HepG2 (cell line): ENCODE measurements at regions not wholly inside any gene's neighbourhood (a gene's known extent, or its start where the extent isn't known, plus 50 kb on each side); places are given as distances from the start of the nearest gene placed in this dataset.

ENCODE experiments used
- ATAC-seq: fragments of 200-7000 bp; cut with Tn5 transposase; 3 replicates; pipeline ENCODE4 v1.9.1; 2020; ENCODE audit warnings: mild to moderate bottlenecking, moderate library complexity
- BruUV-seq: library from RNA; stranded (reverse); fragments of 400-500 nt; replicated peaks from 2 replicates; lab custom pipeline; 2021; lab: Mats Ljungman, UMichigan
- CTCF ChIA-PET: fragments of 300-600 bp; formaldehyde crosslinking; extraction: SDS; loops from one replicate; lab custom pipeline; 2021; ENCODE audit warnings: low total read pairs, inconsistent platforms, low intra/inter-chr PET ratio; lab: Yijun Ruan, JAX
- POLR2A ChIA-PET: fragments of 350-600 bp; sonication (Branson Sonifier 250); formaldehyde crosslinking; loops from one replicate; lab custom pipeline; 2020; ENCODE audit warnings: antibody characterized with exemption, inconsistent platforms; lab: Yijun Ruan, JAX
- DNase-seq: peaks from one replicate; pipeline ENCODE4 v3.0.0-alpha.2; 2015; ENCODE audit warnings: low spot score
- FAIRE-seq: peaks from 3 replicates; lab custom pipeline; 2011; peaks lifted over from hg19 to GRCh38; lab: Jason Lieb, UNC
- H2AFZ ChIP-seq: one replicate; pipeline ENCODE4 v1.6.1; 2011; ENCODE audit warnings: low read length, inconsistent platforms
- H3K27ac ChIP-seq: fragments of 300-600 bp; 3 replicates; pipeline ENCODE4 v1.8.0; 2011; ENCODE audit warnings: mixed run types, mild to moderate bottlenecking, mixed read lengths, low read length, inconsistent platforms; ENCODE audit not compliant: insufficient read depth; ENCODE audit errors: extremely low read length
- H3K27me3 ChIP-seq, 2 experiments: fragments of 200-600 bp in 1 of 2; 2 replicates in 1 of 2; 3 replicates in 1 of 2; pipeline versions ENCODE4 v1.6.0 to v1.8.0; 2011; ENCODE audit warnings: low read length in 2 of 2, mild to moderate bottlenecking in 2 of 2, moderate library complexity in 2 of 2, inconsistent platforms in 1 of 2; ENCODE audit not compliant: insufficient read depth in 2 of 2, control insufficient read depth in 1 of 2
- H3K36me3 ChIP-seq, 2 experiments: fragments of 200-600 bp in 1 of 2; replicated peaks in 1 of 2; 2 replicates in 1 of 2; 3 replicates in 1 of 2; pipeline versions ENCODE4 v1.5.1 to v1.8.0; 2011; ENCODE audit warnings: low read length in 2 of 2, inconsistent platforms in 1 of 2; ENCODE audit not compliant: insufficient read depth in 2 of 2, control insufficient read depth in 1 of 2
- H3K4me1 ChIP-seq: 2 replicates; pipeline ENCODE4 v1.5.1; 2012; ENCODE audit warnings: low read length, inconsistent platforms; ENCODE audit not compliant: insufficient read depth
- H3K4me2 ChIP-seq: 2 replicates; pipeline ENCODE4 v1.6.0; 2011; ENCODE audit warnings: low read depth, low read length, inconsistent platforms
- H3K4me3 ChIP-seq, 3 experiments: fragments of 200-600 bp in 1 of 3; sonication (generic), shearing (Covaris generic) in 1 of 3; replicated peaks in 1 of 3; 2 replicates each; pipeline ENCODE4 v1.5.1; 2011 to 2016; ENCODE audit warnings: low read length in 3 of 3, inconsistent platforms in 2 of 3, low read depth in 2 of 3, mild to moderate bottlenecking in 2 of 3, control low read depth in 1 of 3, mixed read lengths in 1 of 3; ENCODE audit not compliant: insufficient read depth in 1 of 3
- H3K79me2 ChIP-seq: one replicate; pipeline ENCODE4 v1.6.1; 2011; ENCODE audit warnings: low read length, inconsistent platforms; ENCODE audit not compliant: insufficient read depth
- H3K9ac ChIP-seq: 2 replicates; pipeline ENCODE4 v1.6.0; 2011; ENCODE audit warnings: mild to moderate bottlenecking, low read depth, low read length, inconsistent platforms; ENCODE audit not compliant: insufficient read depth
- H3K9me3 ChIP-seq: 2 replicates; pipeline ENCODE4 v1.5.1; 2012; ENCODE audit warnings: mild to moderate bottlenecking, low read length
- H4K20me1 ChIP-seq: 2 replicates; pipeline ENCODE4 v1.6.0; 2011; ENCODE audit warnings: inconsistent platforms, mild to moderate bottlenecking, low read length, moderate library complexity; ENCODE audit not compliant: insufficient read depth
- ARID5B ChIP-seq: IDR thresholded peaks from 2 replicates; pipeline ENCODE4 v1.4.0; 2020; ENCODE audit warnings: mild to moderate bottlenecking, missing genetic modification reagents
- ATF7 ChIP-seq, 2 experiments: fragments of 450-650 bp in 1 of 2; sonication (generic) in 1 of 2; formaldehyde crosslinking in 1 of 2; IDR thresholded peaks; 2 replicates each; pipeline versions ENCODE4 v1.4.0 to v1.6.1; 2016 to 2020; ENCODE audit warnings: antibody characterized with exemption in 1 of 2, mild to moderate bottlenecking in 1 of 2, missing genetic modification reagents in 1 of 2
- CREB1 ChIP-seq, 2 experiments: fragments of 450-650 bp in 1 of 2; IDR thresholded peaks; 2 replicates each; pipeline ENCODE4 v1.6.1; 2016 to 2017; ENCODE audit warnings: control low read depth in 1 of 2, mild to moderate bottlenecking in 1 of 2, missing compliant biosample characterization in 1 of 2, missing genetic modification characterization in 1 of 2
- FOXO4 ChIP-seq: sonication (generic); formaldehyde crosslinking; conservative IDR thresholded peaks from 2 replicates; pipeline ENCODE4 v1.8.1; 2023; ENCODE audit warnings: missing genetic modification reagents
- KLF13 ChIP-seq: sonication (generic); formaldehyde crosslinking; IDR thresholded peaks from 2 replicates; pipeline ENCODE4 v1.4.0; 2020; ENCODE audit warnings: mild to moderate bottlenecking, missing genetic modification reagents
- RFXANK ChIP-seq: IDR thresholded peaks from 2 replicates; pipeline ENCODE4 v1.6.1; 2016
- SNAI1 ChIP-seq: sonication (generic); formaldehyde crosslinking; IDR thresholded peaks from 2 replicates; pipeline ENCODE4 v1.5.0; 2020; ENCODE audit warnings: mild to moderate bottlenecking, missing genetic modification reagents, borderline replicate concordance
- ZBTB8A ChIP-seq: sonication (generic); formaldehyde crosslinking; IDR thresholded peaks from 2 replicates; pipeline ENCODE4 v1.4.0; 2020; ENCODE audit warnings: mild to moderate bottlenecking, low read depth, missing genetic modification reagents, borderline replicate concordance
- WGBS: methylation state at CpG from one replicate; pipeline ENCODE4 v1.1.6; 2017; ENCODE audit warnings: low lambda C conversion rate; 5-methylcytosine and 5-hydroxymethylcytosine counted together
- in situ Hi-C: cut with HindIII; loops from 2 replicates; pipeline ENCODE4 v1.10.0; 2017; ENCODE audit warnings: low pct_unique_long_range_greater_than_20kb; ENCODE audit not compliant: extremely low pct_ligation_motif_present
- intact Hi-C: fragments of 100-400 bp; cut with micrococcal nuclease; formaldehyde crosslinking; loops from one replicate; pipeline ENCODE4 v1.10.0; 2022; ENCODE audit not compliant: unreplicated experiment
- TF ChIP-seq, protein P1 (sequence below): sonication (generic); formaldehyde crosslinking; IDR thresholded peaks from 2 replicates; pipeline ENCODE4 v1.8.0; 2022; ENCODE audit warnings: missing genetic modification reagents, mild to moderate bottlenecking, inconsistent platforms, borderline replicate concordance
- TF ChIP-seq, protein P2 (sequence below): sonication (generic); formaldehyde crosslinking; IDR thresholded peaks from 2 replicates; pipeline ENCODE4 v1.5.1; 2020; ENCODE audit warnings: mild to moderate bottlenecking, moderate library complexity, missing genetic modification reagents

DNA sequence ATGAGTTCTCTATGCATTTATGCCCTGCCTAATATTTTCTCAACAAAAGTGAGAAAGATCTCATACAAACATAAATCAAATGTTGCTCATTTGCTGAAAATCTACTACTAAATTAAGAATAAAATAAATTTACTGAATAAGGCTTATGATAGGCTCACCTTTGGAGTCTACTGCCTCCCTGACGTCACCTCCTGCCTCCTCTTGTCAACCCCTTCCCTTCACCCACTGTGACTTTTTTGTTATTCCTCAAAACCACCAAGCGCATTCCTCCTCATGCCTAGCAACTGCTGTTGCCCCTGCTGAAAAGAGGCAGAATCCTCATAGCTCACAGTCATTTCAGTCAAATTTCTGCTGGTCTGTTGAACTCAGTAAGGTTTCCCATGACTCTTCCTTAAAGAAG, 2422.2 kb downstream of the TP53TG3F start:
- ATAC-seq (no peak), DNase-seq (no peak), FAIRE-seq (no peak)
- WGBS: 29% methylated on average over 2 of the region's 2 CpGs
- CTCF ChIA-PET: no interaction called here
- H3K27me3 ChIP-seq: no peaks in the 10 kb centered on the region
- no peaks in the 10 kb centered on the region for H4K20me1 ChIP-seq
- H3K27ac ChIP-seq: no peak overlapping the region
- H3K4me3 ChIP-seq: no peak overlapping the region
- H3K9ac ChIP-seq: no peak overlapping the region
- no peak overlapping the region for H3K4me2 ChIP-seq
- POLR2A ChIA-PET: no interaction called here
- peaks cover 100% of the 10 kb centered on the region for H3K9me3 ChIP-seq
- H3K79me2 ChIP-seq: no peaks in the 10 kb centered on the region
- H3K36me3 ChIP-seq: no peaks in the 10 kb centered on the region
- no TSS peak for BruUV-seq
- no peak overlapping the region for H2AFZ ChIP-seq
- in situ Hi-C loops: no loop called here
- intact Hi-C loops: no loop called here
- TF ChIP-seq KLF13 (CRISPR knock-in tag) (no peak), RFXANK (CRISPR knock-in tag) (no peak), ATF7 (IDR thresholded peaks at IDR 0.05) (peak; percentile 55), ATF7 (CRISPR knock-in tag; IDR thresholded peaks at IDR 0.05) (no peak), ARID5B (CRISPR knock-in tag) (no peak), FOXO4 (CRISPR knock-in tag) (no peak), ZBTB8A (CRISPR knock-in tag) (no peak), CREB1 (IDR thresholded peaks at IDR 0.05) (peak; percentile 70), CREB1 (CRISPR knock-in tag; IDR thresholded peaks at IDR 0.05) (no peak), SNAI1 (no peak)
- TF ChIP-seq, protein P1, sequence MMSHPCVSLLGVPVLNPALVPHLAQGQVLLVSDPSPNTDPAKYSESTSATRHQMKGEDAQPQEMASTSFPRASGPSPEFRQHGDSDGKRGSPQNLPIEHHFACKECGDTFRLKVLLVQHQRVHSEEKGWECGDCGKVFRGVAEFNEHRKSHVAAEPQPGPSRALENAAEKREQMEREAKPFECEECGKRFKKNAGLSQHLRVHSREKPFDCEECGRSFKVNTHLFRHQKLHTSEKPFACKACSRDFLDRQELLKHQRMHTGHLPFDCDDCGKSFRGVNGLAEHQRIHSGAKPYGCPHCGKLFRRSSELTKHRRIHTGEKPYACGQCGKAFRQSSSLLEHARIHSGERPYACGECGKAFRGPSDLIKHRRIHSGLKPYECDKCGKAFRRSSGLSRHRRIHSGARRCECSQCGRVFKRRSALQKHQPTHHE (CRISPR knock-in tag): no peak
- TF ChIP-seq, protein P2, sequence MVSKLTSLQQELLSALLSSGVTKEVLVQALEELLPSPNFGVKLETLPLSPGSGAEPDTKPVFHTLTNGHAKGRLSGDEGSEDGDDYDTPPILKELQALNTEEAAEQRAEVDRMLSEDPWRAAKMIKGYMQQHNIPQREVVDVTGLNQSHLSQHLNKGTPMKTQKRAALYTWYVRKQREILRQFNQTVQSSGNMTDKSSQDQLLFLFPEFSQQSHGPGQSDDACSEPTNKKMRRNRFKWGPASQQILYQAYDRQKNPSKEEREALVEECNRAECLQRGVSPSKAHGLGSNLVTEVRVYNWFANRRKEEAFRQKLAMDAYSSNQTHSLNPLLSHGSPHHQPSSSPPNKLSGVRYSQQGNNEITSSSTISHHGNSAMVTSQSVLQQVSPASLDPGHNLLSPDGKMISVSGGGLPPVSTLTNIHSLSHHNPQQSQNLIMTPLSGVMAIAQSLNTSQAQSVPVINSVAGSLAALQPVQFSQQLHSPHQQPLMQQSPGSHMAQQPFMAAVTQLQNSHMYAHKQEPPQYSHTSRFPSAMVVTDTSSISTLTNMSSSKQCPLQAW (CRISPR knock-in tag): no peak
- no peaks in the 10 kb centered on the region for H3K4me1 ChIP-seq
